HepG2 (cell line): ENCODE measurements at regions not wholly inside any gene's neighbourhood (a gene's known extent, or its start where the extent isn't known, plus 50 kb on each side); places are given as distances from the start of the nearest gene placed in this dataset.

Source experiments
- AHDC1 ChIP-seq: sonication (generic); formaldehyde crosslinking; IDR thresholded peaks from 2 replicates; pipeline ENCODE4 v1.5.1; 2020; ENCODE audit warnings: mild to moderate bottlenecking, missing genetic modification reagents, borderline replicate concordance
- ATM ChIP-seq: fragments of 450-650 bp; IDR thresholded peaks from 2 replicates; pipeline ENCODE4 v1.7.1; 2017; ENCODE audit warnings: mild to moderate bottlenecking, borderline replicate concordance
- BRF2 ChIP-seq: sonication (generic); formaldehyde crosslinking; IDR thresholded peaks from 2 replicates; pipeline ENCODE4 v1.8.1; 2022; ENCODE audit warnings: mild to moderate bottlenecking, missing genetic modification reagents
- FOXK1 ChIP-seq: sonication (generic); formaldehyde crosslinking; IDR thresholded peaks from 2 replicates; pipeline ENCODE4 v1.4.0; 2020; ENCODE audit warnings: low read depth, missing genetic modification reagents, borderline replicate concordance
- HNF4A ChIP-seq: sonication (generic); formaldehyde crosslinking; IDR thresholded peaks from 2 replicates; pipeline ENCODE4 v1.4.0; 2020; ENCODE audit warnings: missing genetic modification reagents
- HOXA7 ChIP-seq: sonication (generic); formaldehyde crosslinking; IDR thresholded peaks from 2 replicates; pipeline ENCODE4 v1.8.1; 2022; ENCODE audit warnings: mild to moderate bottlenecking, missing genetic modification reagents, moderate library complexity
- REL ChIP-seq: sonication (generic); formaldehyde crosslinking; conservative IDR thresholded peaks from 2 replicates; pipeline ENCODE4 v1.8.0; 2022; ENCODE audit warnings: mild to moderate bottlenecking, missing genetic modification reagents, moderate library complexity
- RXRB ChIP-seq: IDR thresholded peaks from 2 replicates; pipeline ENCODE4 v1.6.1; 2016; ENCODE audit warnings: borderline replicate concordance, missing genetic modification reagents, missing compliant biosample characterization
- SMC3 ChIP-seq: IDR thresholded peaks from 2 replicates; pipeline ENCODE4 v1.6.1; 2011; ENCODE audit warnings: low read length, improper control_type of control experiment
- SOX13 ChIP-seq, 3 experiments: fragments of 450-650 bp in 1 of 3; sonication (generic) in 1 of 3; formaldehyde crosslinking in 1 of 3; IDR thresholded peaks in 2 of 3; conservative IDR thresholded peaks in 1 of 3; 2 replicates each; pipeline versions ENCODE4 v1.5.0 to v1.6.1; 2016 to 2020; ENCODE audit warnings: antibody characterized with exemption in 1 of 3, mild to moderate bottlenecking in 1 of 3, missing compliant biosample characterization in 1 of 3, missing genetic modification reagents in 1 of 3, moderate library complexity in 1 of 3
- SP1 ChIP-seq, 2 experiments: fragments of 450-650 bp in 1 of 2; sonication (generic) in 1 of 2; formaldehyde crosslinking in 1 of 2; IDR thresholded peaks; 2 replicates each; pipeline versions ENCODE4 v1.4.0 to v1.6.1; 2016 to 2020; ENCODE audit warnings: missing genetic modification reagents in 1 of 2
- STAT5B ChIP-seq: sonication (generic); formaldehyde crosslinking; IDR thresholded peaks from 2 replicates; pipeline ENCODE4 v1.4.0; 2020; ENCODE audit warnings: missing genetic modification reagents
- TOPORS ChIP-seq: sonication (generic); formaldehyde crosslinking; IDR thresholded peaks from 2 replicates; pipeline ENCODE4 v1.8.0; 2023; ENCODE audit warnings: mild to moderate bottlenecking, missing genetic modification reagents
- ZFP82 ChIP-seq: sonication (generic); formaldehyde crosslinking; IDR thresholded peaks from 2 replicates; pipeline ENCODE4 v1.5.1; 2020; ENCODE audit warnings: mild to moderate bottlenecking, missing genetic modification reagents, borderline replicate concordance
- ZNF101 ChIP-seq: sonication (generic); formaldehyde crosslinking; IDR thresholded peaks from 2 replicates; pipeline ENCODE4 v1.4.0; 2020; ENCODE audit warnings: mild to moderate bottlenecking, low read depth, missing genetic modification reagents, borderline replicate concordance
- ZNF18 ChIP-seq: sonication (generic); formaldehyde crosslinking; IDR thresholded peaks from 2 replicates; pipeline ENCODE4 v1.8.0; 2022; ENCODE audit warnings: mild to moderate bottlenecking, missing genetic modification reagents; ENCODE audit not compliant: insufficient replicate concordance
- ZNF274 ChIP-seq: sonication (generic); formaldehyde crosslinking; IDR thresholded peaks from 2 replicates; pipeline ENCODE4 v1.5.1; 2020; ENCODE audit warnings: mild to moderate bottlenecking, missing genetic modification reagents
- ZNF431 ChIP-seq: sonication (generic); formaldehyde crosslinking; IDR thresholded peaks from 2 replicates; pipeline ENCODE4 v1.9.0; 2022; ENCODE audit warnings: missing genetic modification reagents, low read depth, mild to moderate bottlenecking, borderline replicate concordance
- ZNF720 ChIP-seq: sonication (generic); formaldehyde crosslinking; IDR thresholded peaks from 2 replicates; pipeline ENCODE4 v1.4.0; 2020; ENCODE audit warnings: missing genetic modification reagents

- TF ChIP-seq ZNF18 (no peak), SMC3 (no peak), FOXK1 (CRISPR knock-in tag) (no peak), ZNF431 (no peak), ATM (no peak), STAT5B (CRISPR knock-in tag) (no peak), SP1 (IDR thresholded peaks at IDR 0.05) (no peak), SP1 (CRISPR knock-in tag; IDR thresholded peaks at IDR 0.05) (no peak), ZFP82 (CRISPR knock-in tag) (no peak), SOX13 (IDR thresholded peaks at IDR 0.05) (0 out of 2 replicates have a peak, but pooled peaks have one; percentile 24), SOX13 (CRISPR knock-in tag; conservative IDR thresholded peaks at IDR 0.05 in 1 of 2, IDR thresholded peaks at IDR 0.05 in 1 of 2) (peak in 1 of 2 experiments; percentile 75; a peak in 2 of 4 replicates), AHDC1 (CRISPR knock-in tag) (no peak; the same call in 1 of the 2 replicates), HNF4A (CRISPR knock-in tag) (peak; percentile 76), HOXA7 (no peak), ZNF720 (CRISPR knock-in tag) (no peak), BRF2 (CRISPR knock-in tag) (no peak), RXRB (CRISPR knock-in tag) (peak; percentile 29; the same call in 1 of the 2 replicates), ZNF101 (CRISPR knock-in tag) (no peak), REL (CRISPR knock-in tag) (no peak), ZNF274 (CRISPR knock-in tag) (no peak), TOPORS (no peak)
Observed at GRCh38 chr12:125981610-125982253, 916.5 kb downstream of the AACS start (continued).
